Thyroid gland (tissue), 4 donors: ENCODE measurements at regions not wholly inside any gene's neighbourhood (a gene's known extent, or its start where the extent isn't known, plus 50 kb on each side); places are given as distances from the start of the nearest gene placed in this dataset.

Experiments
- DNase-seq, 2 donors: peaks; one replicate each; pipeline ENCODE4 v3.0.0-alpha.2; 2019
- H3K27ac ChIP-seq, 3 donors: fragments of 200-600 bp; sonication (generic); 1 replicate in 2 of 3; 2 replicates in 1 of 3; pipeline ENCODE4 v1.5.1; 2016 to 2019; ENCODE audit warnings: mild to moderate bottlenecking in 1 of 3, moderate library complexity in 1 of 3
- H3K27me3 ChIP-seq: fragments of 200-600 bp; sonication (generic); one replicate; pipeline ENCODE4 v1.5.1; 2019
- H3K36me3 ChIP-seq, 2 donors: fragments of 200-600 bp; sonication (generic); one replicate each; pipeline ENCODE4 v1.5.1; 2016 to 2019
- H3K4me1 ChIP-seq, 2 donors: fragments of 200-600 bp; sonication (generic); one replicate each; pipeline ENCODE4 v1.5.1; 2017 to 2019
- H3K4me3 ChIP-seq, 3 donors: fragments of 200-600 bp; sonication (generic); replicated peaks in 1 of 3; 1 replicate in 2 of 3; 2 replicates in 1 of 3; pipeline ENCODE4 v1.5.1; 2016; ENCODE audit warnings: mild to moderate bottlenecking in 1 of 3
- H3K9me3 ChIP-seq: fragments of 200-600 bp; sonication (generic); one replicate; pipeline ENCODE4 v1.5.1; 2017
- POLR2A ChIP-seq, 2 donors: fragments of 450-650 bp; IDR thresholded peaks; one replicate each; pipeline ENCODE4 v1.6.1; 2017; ENCODE audit warnings: antibody characterized with exemption in 2 of 2, mild to moderate bottlenecking in 2 of 2, moderate library complexity in 1 of 2
- WGBS, 2 donors: methylation state at CpG; one replicate each; pipeline ENCODE4 v1.1.5; 2017; 5-methylcytosine and 5-hydroxymethylcytosine counted together
- intact Hi-C: fragments of 100-400 bp; cut with DNase I; formaldehyde crosslinking; loops from one replicate; pipeline ENCODE4 v1.15.1; 2023
- TF ChIP-seq, protein P1 (sequence below), 6 experiments: fragments of 200-600 bp in 3 of 6; fragments of 450-650 bp in 3 of 6; sonication (generic) in 3 of 6; IDR thresholded peaks; one replicate each; pipeline ENCODE4 v1.5.1; 2016 to 2019; ENCODE audit warnings: antibody characterized with exemption in 6 of 6, mild to moderate bottlenecking in 2 of 6, inconsistent platforms in 1 of 6, moderate library complexity in 1 of 6

DNA sequence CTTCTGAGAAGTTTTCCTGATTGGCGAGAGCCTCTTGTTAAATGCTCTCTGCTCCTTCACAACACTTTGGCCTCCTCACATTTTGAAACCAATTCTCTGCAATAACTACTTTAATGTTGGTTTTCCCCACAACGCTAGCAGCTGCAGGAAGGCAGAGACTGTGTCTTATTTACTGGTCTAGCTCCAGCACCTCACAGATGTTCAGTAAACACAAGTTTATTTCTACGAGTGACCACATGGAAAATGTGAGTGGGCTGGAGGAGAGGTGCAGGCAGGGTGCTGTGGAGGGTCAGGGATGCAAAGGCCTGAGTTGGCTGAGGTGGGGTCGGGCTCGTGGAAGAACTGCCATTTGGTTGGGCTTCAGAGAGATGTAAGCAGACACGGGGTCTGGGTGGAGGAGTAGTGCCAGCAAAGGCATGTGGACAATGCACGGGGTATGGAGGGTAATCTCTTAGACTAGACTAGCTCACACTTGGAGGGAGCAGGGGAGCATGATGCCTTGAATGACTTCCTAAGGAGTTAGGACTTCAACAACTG lies 117.4 kb upstream of the RTL1 start:
- no peak for DNase-seq
- H3K27me3 ChIP-seq = no peaks in the 10 kb centered on the region
- no peak overlapping the region for H3K4me3 ChIP-seq
- no peaks in the 10 kb centered on the region for H3K36me3 ChIP-seq
- H3K27ac ChIP-seq = no peak overlapping the region
- TF ChIP-seq POLR2A (IDR thresholded peaks at IDR 0.05) = no peak
- TF ChIP-seq, protein P1, sequence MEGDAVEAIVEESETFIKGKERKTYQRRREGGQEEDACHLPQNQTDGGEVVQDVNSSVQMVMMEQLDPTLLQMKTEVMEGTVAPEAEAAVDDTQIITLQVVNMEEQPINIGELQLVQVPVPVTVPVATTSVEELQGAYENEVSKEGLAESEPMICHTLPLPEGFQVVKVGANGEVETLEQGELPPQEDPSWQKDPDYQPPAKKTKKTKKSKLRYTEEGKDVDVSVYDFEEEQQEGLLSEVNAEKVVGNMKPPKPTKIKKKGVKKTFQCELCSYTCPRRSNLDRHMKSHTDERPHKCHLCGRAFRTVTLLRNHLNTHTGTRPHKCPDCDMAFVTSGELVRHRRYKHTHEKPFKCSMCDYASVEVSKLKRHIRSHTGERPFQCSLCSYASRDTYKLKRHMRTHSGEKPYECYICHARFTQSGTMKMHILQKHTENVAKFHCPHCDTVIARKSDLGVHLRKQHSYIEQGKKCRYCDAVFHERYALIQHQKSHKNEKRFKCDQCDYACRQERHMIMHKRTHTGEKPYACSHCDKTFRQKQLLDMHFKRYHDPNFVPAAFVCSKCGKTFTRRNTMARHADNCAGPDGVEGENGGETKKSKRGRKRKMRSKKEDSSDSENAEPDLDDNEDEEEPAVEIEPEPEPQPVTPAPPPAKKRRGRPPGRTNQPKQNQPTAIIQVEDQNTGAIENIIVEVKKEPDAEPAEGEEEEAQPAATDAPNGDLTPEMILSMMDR (IDR thresholded peaks at IDR 0.05) = no peak
- 82 to 84% methylated on average over 7 of the region's 7 CpGs for WGBS, 2 donors
- no peaks in the 10 kb centered on the region for H3K4me1 ChIP-seq
- intact Hi-C loops = no loop called here
- H3K9me3 ChIP-seq = no peaks in the 10 kb centered on the region

DNA sequence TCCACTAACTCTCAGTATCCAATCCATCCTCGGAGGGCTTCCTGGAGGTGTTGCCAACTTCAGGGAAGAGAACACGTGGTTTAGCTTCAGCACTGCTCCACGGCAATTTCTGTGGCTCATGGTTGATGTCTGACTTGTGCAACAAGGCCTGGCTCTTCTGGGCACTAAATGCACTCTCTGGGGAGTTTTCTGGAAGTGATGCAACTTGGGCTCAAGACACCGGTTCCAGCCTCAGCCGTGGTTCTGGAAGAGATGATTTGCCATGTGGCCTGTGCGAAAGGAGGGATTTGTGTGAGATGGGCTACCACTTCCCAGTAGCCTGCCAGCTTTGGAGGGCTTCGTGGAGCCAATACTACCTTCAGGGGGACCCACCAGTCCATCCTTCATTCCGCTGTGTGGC lies 118.6 kb upstream of the RTL1 start:
- H3K4me1 ChIP-seq = no peaks in the 10 kb centered on the region
- TF ChIP-seq POLR2A (IDR thresholded peaks at IDR 0.05) = no peak
- TF ChIP-seq, protein P1 (IDR thresholded peaks at IDR 0.05) = no peak
- no peaks in the 10 kb centered on the region for H3K9me3 ChIP-seq
- DNase-seq = no peak
- 92 to 95% methylated on average over 7 to 8 of the region's 8 CpGs for WGBS, 2 donors
- no peaks in the 10 kb centered on the region for H3K36me3 ChIP-seq
- H3K27me3 ChIP-seq = no peaks in the 10 kb centered on the region
- intact Hi-C loops = no loop called here
- H3K27ac ChIP-seq = no peak overlapping the region
- no peak overlapping the region for H3K4me3 ChIP-seq

DNA sequence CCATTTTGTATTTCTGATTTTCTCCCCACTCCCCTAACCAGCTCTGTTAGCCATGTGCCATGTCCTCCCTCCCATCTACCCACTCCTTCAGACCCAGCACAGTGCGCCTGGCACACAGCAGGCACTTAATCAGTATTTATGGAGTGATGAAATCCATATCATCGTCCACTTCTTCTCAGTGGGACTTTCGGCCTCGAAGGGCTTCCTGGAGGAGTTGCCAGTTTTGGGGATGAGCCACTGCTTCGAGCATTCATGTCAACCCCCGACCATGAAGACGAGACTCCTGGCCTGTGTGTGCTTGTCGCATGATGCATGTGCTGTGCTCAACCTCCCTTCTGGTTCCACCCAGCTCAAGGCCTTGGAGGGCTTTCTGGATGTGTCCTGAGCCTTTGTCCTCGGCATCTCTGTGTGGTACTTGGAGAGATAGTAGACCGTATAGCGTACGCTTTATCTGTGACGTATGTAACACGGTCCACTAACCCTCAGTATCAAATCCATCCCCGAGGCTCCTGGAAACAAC lies 119.5 kb upstream of the RTL1 start:
- Histone ChIP-seq H3K36me3 (no peaks in the 10 kb centered on the region), H3K9me3 (no peaks in the 10 kb centered on the region), H3K4me3 (no peak overlapping the region), H3K4me1 (no peaks in the 10 kb centered on the region), H3K27me3 (no peaks in the 10 kb centered on the region), H3K27ac (no peak overlapping the region)
- intact Hi-C loops = no loop called here
- no peak for DNase-seq
- TF ChIP-seq, protein P1 (IDR thresholded peaks at IDR 0.05) = no peak
- TF ChIP-seq POLR2A (IDR thresholded peaks at IDR 0.05) = no peak
- 93 to 94% methylated on average over 15 of the region's 15 CpGs for WGBS, 2 donors

DNA sequence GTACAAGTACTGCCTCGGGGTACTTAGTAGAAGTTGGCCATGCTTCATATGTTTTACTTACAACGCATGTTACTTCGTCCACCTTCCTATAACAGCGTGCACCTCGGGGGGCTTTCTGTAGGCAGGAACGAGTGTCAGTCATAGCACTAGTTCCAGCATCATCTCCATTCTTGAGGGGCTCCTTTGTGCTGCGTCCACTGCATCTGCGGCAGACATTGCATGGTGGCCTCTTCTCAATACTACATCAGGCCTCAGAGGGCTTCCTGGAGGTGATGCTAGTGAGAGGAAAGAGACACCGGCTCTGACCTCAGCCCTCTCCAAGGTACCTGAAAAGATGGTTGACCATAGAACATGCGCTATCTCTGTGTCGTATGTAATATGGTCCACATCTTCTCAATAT lies 121.2 kb upstream of the RTL1 start:
- Histone ChIP-seq H3K27ac (no peak overlapping the region), H3K9me3 (no peaks in the 10 kb centered on the region), H3K4me1 (no peaks in the 10 kb centered on the region), H3K27me3 (no peaks in the 10 kb centered on the region), H3K4me3 (no peak overlapping the region), H3K36me3 (no peaks in the 10 kb centered on the region)
- intact Hi-C loops = no loop called here
- no peak for DNase-seq
- 82 to 91% methylated on average over 11 of the region's 11 CpGs for WGBS, 2 donors
- TF ChIP-seq, protein P1 (IDR thresholded peaks at IDR 0.05) = no peak
- TF ChIP-seq POLR2A (IDR thresholded peaks at IDR 0.05) = no peak

DNA sequence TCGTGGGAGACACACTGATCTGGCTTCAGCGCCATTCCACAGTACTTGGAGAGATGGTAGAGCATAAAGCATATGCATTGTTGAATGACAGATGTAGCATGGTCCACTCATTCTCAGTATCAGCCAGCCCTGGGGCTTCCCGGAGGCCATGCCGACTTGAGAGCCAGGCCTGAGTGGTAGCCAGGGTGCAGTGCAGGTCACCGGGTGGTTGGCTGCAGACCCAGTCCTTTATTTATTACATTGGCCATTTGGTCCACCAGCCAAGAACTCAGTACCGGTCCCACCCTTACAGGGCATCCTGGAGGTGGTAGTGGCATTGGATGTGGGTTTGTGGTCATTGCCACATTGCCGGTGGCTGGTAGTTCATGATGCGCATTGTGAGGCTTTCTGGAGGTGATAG lies 121.6 kb upstream of the RTL1 start:
- intact Hi-C loops = no loop called here
- H3K4me1 ChIP-seq = no peaks in the 10 kb centered on the region
- no peak overlapping the region for H3K27ac ChIP-seq
- no peak for DNase-seq
- H3K27me3 ChIP-seq = no peaks in the 10 kb centered on the region
- no peaks in the 10 kb centered on the region for H3K9me3 ChIP-seq
- no peaks in the 10 kb centered on the region for H3K36me3 ChIP-seq
- 96 to 97% methylated on average over 6 to 8 of the region's 8 CpGs for WGBS, 2 donors
- TF ChIP-seq, protein P1 (IDR thresholded peaks at IDR 0.05) = no peak
- TF ChIP-seq POLR2A (IDR thresholded peaks at IDR 0.05) = no peak
- H3K4me3 ChIP-seq = no peak overlapping the region
